Liver (tissue), 3 donors: ENCODE measurements at regions not wholly inside any gene's neighbourhood (a gene's known extent, or its start where the extent isn't known, plus 50 kb on each side); places are given as distances from the start of the nearest gene placed in this dataset.

ENCODE experiments used
- CTCF ChIP-seq: fragments of 150-350 bp; IDR thresholded peaks from 2 replicates; pipeline ENCODE4 v1.5.1; 2017; ENCODE audit warnings: improper control_type of control experiment, low read depth, low read length; ENCODE audit not compliant: missing input control
- EGR1 ChIP-seq, 2 donors: IDR thresholded peaks; 2 replicates each; pipeline ENCODE4 v1.6.1; 2016 to 2018; ENCODE audit warnings: antibody characterized with exemption in 2 of 2, low read depth in 2 of 2
- FOXA1 ChIP-seq: IDR thresholded peaks from 2 replicates; pipeline ENCODE4 v1.6.1; 2016; ENCODE audit warnings: antibody characterized with exemption
- GABPA ChIP-seq, 2 donors: IDR thresholded peaks in 1 of 2; conservative IDR thresholded peaks in 1 of 2; 2 replicates each; pipeline ENCODE4 v1.6.1; 2016; ENCODE audit warnings: antibody characterized with exemption in 2 of 2, mild to moderate bottlenecking in 1 of 2, moderate library complexity in 1 of 2
- HNF4A ChIP-seq, 2 donors: conservative IDR thresholded peaks; 2 replicates each; pipeline ENCODE4 v1.6.1; 2016; ENCODE audit warnings: antibody characterized with exemption in 2 of 2, mild to moderate bottlenecking in 2 of 2
- JUND ChIP-seq, 2 donors: IDR thresholded peaks; 2 replicates each; pipeline ENCODE4 v1.6.1; 2016; ENCODE audit warnings: antibody characterized with exemption in 2 of 2
- MAX ChIP-seq: IDR thresholded peaks from 2 replicates; pipeline ENCODE4 v1.6.1; 2016; ENCODE audit warnings: antibody characterized with exemption
- RAD21 ChIP-seq, 2 donors: IDR thresholded peaks; 2 replicates each; pipeline ENCODE4 v1.6.1; 2016; ENCODE audit warnings: antibody characterized with exemption in 2 of 2, mild to moderate bottlenecking in 2 of 2
- REST ChIP-seq: IDR thresholded peaks from 2 replicates; pipeline ENCODE4 v1.6.1; 2016; ENCODE audit warnings: antibody characterized with exemption, mild to moderate bottlenecking
- RXRA ChIP-seq, 2 donors: IDR thresholded peaks; 2 replicates each; pipeline ENCODE4 v1.6.1; 2017 to 2018; ENCODE audit warnings: antibody characterized with exemption in 2 of 2, mild to moderate bottlenecking in 1 of 2
- SP1 ChIP-seq: IDR thresholded peaks from 2 replicates; pipeline ENCODE4 v1.6.1; 2018; ENCODE audit warnings: antibody characterized with exemption, mild to moderate bottlenecking
- TAF1 ChIP-seq: conservative IDR thresholded peaks from 2 replicates; pipeline ENCODE4 v1.6.1; 2016; ENCODE audit warnings: antibody characterized with exemption, mild to moderate bottlenecking
- YY1 ChIP-seq: IDR thresholded peaks from 2 replicates; pipeline ENCODE4 v1.6.1; 2016; ENCODE audit warnings: antibody characterized with exemption, mild to moderate bottlenecking
- TF ChIP-seq, protein P1 (sequence below): IDR thresholded peaks from 2 replicates; pipeline ENCODE4 v1.6.1; 2016; ENCODE audit warnings: antibody characterized with exemption
- donor health status: healthy.
- donor health status: healthy.

GRCh38 chr10:30694518-30695228, 65.1 kb upstream of the LYZL2 start:
- TF ChIP-seq TAF1 (no peak), CTCF (no peak), MAX (no peak), REST (no peak), FOXA1 (no peak), JUND (IDR thresholded peaks at IDR 0.05) (no peak), RAD21 (IDR thresholded peaks at IDR 0.05) (no peak), GABPA (IDR thresholded peaks at IDR 0.05 in 1 of 2, conservative IDR thresholded peaks at IDR 0.05 in 1 of 2) (no peak), YY1 (no peak), EGR1 (IDR thresholded peaks at IDR 0.05; ENCODE audit: low read depth in 2 of 2) (no peak), SP1 (no peak), RXRA (IDR thresholded peaks at IDR 0.05) (no peak), HNF4A (conservative IDR thresholded peaks at IDR 0.05) (no peak)
- TF ChIP-seq, protein P1, sequence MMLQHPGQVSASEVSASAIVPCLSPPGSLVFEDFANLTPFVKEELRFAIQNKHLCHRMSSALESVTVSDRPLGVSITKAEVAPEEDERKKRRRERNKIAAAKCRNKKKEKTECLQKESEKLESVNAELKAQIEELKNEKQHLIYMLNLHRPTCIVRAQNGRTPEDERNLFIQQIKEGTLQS, result no peak
